DOHH2 (cell line): ENCODE measurements at regions not wholly inside any gene's neighbourhood (a gene's known extent, or its start where the extent isn't known, plus 50 kb on each side); places are given as distances from the start of the nearest gene placed in this dataset.

Experiments
- H3F3A ChIP-seq: fragments of 200-600 bp; sonication (generic), shearing (Covaris generic); 2 replicates; pipeline ENCODE4 v1.6.0; 2016; ENCODE audit warnings: antibody characterized with exemption, mild to moderate bottlenecking; ENCODE audit not compliant: control insufficient read depth, insufficient read depth
- H3K27ac ChIP-seq: fragments of 200-600 bp; sonication (generic); 2 replicates; pipeline ENCODE4 v1.5.1; 2014; ENCODE audit warnings: low read depth, mild to moderate bottlenecking, low read length, moderate library complexity
- H3K27me3 ChIP-seq: fragments of 200-600 bp; sonication (generic); 2 replicates; pipeline ENCODE4 v1.6.1; 2014; ENCODE audit warnings: mild to moderate bottlenecking, low read length, mixed read lengths; ENCODE audit not compliant: control insufficient read depth
- H3K36me3 ChIP-seq: fragments of 200-600 bp; sonication (generic); 2 replicates; pipeline ENCODE4 v1.6.1; 2014; ENCODE audit warnings: mild to moderate bottlenecking, low read length, moderate library complexity, mixed read lengths; ENCODE audit not compliant: control insufficient read depth
- H3K4me1 ChIP-seq: fragments of 200-600 bp; sonication (generic); 2 replicates; pipeline ENCODE4 v1.6.1; 2014; ENCODE audit warnings: mild to moderate bottlenecking, low read length, mixed read lengths; ENCODE audit not compliant: control insufficient read depth
- H3K4me2 ChIP-seq: fragments of 200-600 bp; sonication (generic); 2 replicates; pipeline ENCODE4 v1.6.0; 2014; ENCODE audit warnings: mild to moderate bottlenecking, low read length, moderate library complexity
- H3K4me3 ChIP-seq: fragments of 200-600 bp; sonication (generic); 2 replicates; pipeline ENCODE4 v1.5.1; 2014; ENCODE audit warnings: mild to moderate bottlenecking, low read length, mixed read lengths
- H3K79me2 ChIP-seq: fragments of 200-600 bp; sonication (generic); 2 replicates; pipeline ENCODE4 v1.6.1; 2014; ENCODE audit warnings: mild to moderate bottlenecking, low read length, mixed read lengths; ENCODE audit not compliant: control insufficient read depth
- H3K9me2 ChIP-seq: fragments of 200-600 bp; sonication (generic); replicated peaks from 2 replicates; pipeline ENCODE4 v1.6.1; 2014; ENCODE audit warnings: mild to moderate bottlenecking, low read length, mixed read lengths; ENCODE audit not compliant: control insufficient read depth
- H3K9me3 ChIP-seq: fragments of 200-600 bp; sonication (generic); 2 replicates; pipeline ENCODE4 v1.6.1; 2014; ENCODE audit warnings: antibody characterized with exemption, low read length, mixed read lengths; ENCODE audit not compliant: control insufficient read depth, insufficient read depth
- H4K20me1 ChIP-seq: fragments of 200-600 bp; sonication (generic); 2 replicates; pipeline ENCODE4 v1.6.0; 2014; ENCODE audit warnings: low read depth, mild to moderate bottlenecking, antibody characterized with exemption, low read length, moderate library complexity; ENCODE audit not compliant: control insufficient read depth, insufficient read depth
- CTCF ChIP-seq: fragments of 200-600 bp; sonication (generic); IDR thresholded peaks from one replicate; pipeline ENCODE4 v1.5.1; 2014; ENCODE audit warnings: antibody characterized with exemption, mild to moderate bottlenecking, low read depth, low read length; ENCODE audit not compliant: poor library complexity, severe bottlenecking
- EZH2phosphoT487 ChIP-seq: fragments of 200-600 bp; sonication (generic); IDR thresholded peaks from 2 replicates; pipeline ENCODE4 v1.6.1; 2017; ENCODE audit warnings: borderline replicate concordance, mild to moderate bottlenecking, antibody characterized with exemption, low read length, moderate library complexity, mixed read lengths

- H3F3A ChIP-seq: no peaks in the 10 kb centered on the region
- no peaks in the 10 kb centered on the region for H3K4me1 ChIP-seq
- H3K4me2 ChIP-seq: no peak overlapping the region
- no peaks in the 10 kb centered on the region for H3K36me3 ChIP-seq
- no peaks in the 10 kb centered on the region for H3K9me3 ChIP-seq
- H3K4me3 ChIP-seq: no peak overlapping the region
- H4K20me1 ChIP-seq: no peaks in the 10 kb centered on the region
- H3K9me2 ChIP-seq: no peaks in the 10 kb centered on the region
- H3K79me2 ChIP-seq: no peaks in the 10 kb centered on the region
- no peak overlapping the region for H3K27ac ChIP-seq
- TF ChIP-seq EZH2phosphoT487 (no peak), CTCF (no peak)
- no peaks in the 10 kb centered on the region for H3K27me3 ChIP-seq
These were observed 314.6 kb downstream of the LIG4 start for GRCh38 chr13:107900775-107901174.

GRCh38 chr13:107886118-107886517 lies 329.2 kb downstream of the LIG4 start:
- no peak for TF ChIP-seq EZH2phosphoT487
- no peak for TF ChIP-seq CTCF
- Histone ChIP-seq H4K20me1 (no peaks in the 10 kb centered on the region), H3K27me3 (no peaks in the 10 kb centered on the region), H3K79me2 (no peaks in the 10 kb centered on the region), H3K9me3 (no peaks in the 10 kb centered on the region), H3K9me2 (no peaks in the 10 kb centered on the region), H3F3A (no peaks in the 10 kb centered on the region), H3K27ac (no peak overlapping the region), H3K4me1 (no peaks in the 10 kb centered on the region), H3K4me3 (no peak overlapping the region), H3K4me2 (no peak overlapping the region), H3K36me3 (no peaks in the 10 kb centered on the region)

- H3K4me2 ChIP-seq: no peak overlapping the region
- no peaks in the 10 kb centered on the region for H3K9me3 ChIP-seq
- H3K27me3 ChIP-seq: no peaks in the 10 kb centered on the region
- H3K4me3 ChIP-seq: no peak overlapping the region
- H3K4me1 ChIP-seq: no peaks in the 10 kb centered on the region
- no peaks in the 10 kb centered on the region for H3F3A ChIP-seq
- H3K79me2 ChIP-seq: no peaks in the 10 kb centered on the region
- no peak overlapping the region for H3K27ac ChIP-seq
- no peaks in the 10 kb centered on the region for H3K36me3 ChIP-seq
- TF ChIP-seq EZH2phosphoT487: no peak
- TF ChIP-seq CTCF: no peak
- no peaks in the 10 kb centered on the region for H4K20me1 ChIP-seq
- no peaks in the 10 kb centered on the region for H3K9me2 ChIP-seq
These were observed 330.8 kb downstream of the LIG4 start for GRCh38 chr13:107884564-107884963.
